ENCODE measurements at regions not wholly inside any gene's neighbourhood (a gene's known extent, or its start where the extent isn't known, plus 50 kb on each side); places are given as distances from the start of the nearest gene placed in this dataset.
"Not testable (repeated sequence)": the region's sequence is repeated elsewhere in the genome, so short reads cannot be mapped to it uniquely, and the experiment has no call there.

DNA sequence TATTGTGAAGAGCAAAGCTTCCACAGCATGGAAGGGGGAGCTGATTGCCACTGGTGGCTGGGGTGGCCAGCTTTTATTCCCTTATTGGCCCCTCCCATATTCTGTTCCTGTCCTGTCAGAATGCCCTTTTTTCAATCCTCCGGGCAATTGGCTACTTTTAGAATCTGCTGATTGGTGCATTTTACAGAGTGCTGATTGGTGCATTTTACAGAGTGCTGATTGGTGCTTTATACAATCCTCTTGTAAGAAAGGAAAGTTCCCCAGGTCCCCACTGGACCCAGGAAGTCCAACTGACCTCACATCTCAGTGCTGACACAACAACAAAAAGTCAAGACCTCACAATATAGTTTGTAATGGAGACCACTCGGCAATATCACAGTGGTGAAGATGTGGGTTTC lies 195.0 kb downstream of the SPATA31A6 start:
- no peak for DNase-seq

DNA sequence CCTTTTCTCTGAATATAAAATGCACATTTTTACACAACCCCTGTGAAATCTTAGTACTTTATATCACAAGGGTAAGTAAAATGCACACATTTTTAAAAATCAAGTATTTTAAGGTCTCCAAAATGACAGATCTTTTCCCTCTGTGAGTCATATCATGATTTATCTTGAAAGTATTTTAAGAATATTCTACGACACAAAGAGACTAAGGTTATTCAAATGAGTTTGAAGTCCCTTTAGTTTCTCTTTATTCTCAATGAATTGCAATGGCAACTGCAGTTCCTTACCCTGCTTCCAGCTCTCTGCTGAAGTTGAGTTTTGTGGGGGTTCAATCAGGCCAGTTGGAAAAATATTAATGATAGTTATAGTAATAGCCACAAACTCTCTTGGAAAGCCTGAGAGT lies 196.1 kb downstream of the SPATA31A6 start:
- DNase-seq, result not testable (repeated sequence)

DNA sequence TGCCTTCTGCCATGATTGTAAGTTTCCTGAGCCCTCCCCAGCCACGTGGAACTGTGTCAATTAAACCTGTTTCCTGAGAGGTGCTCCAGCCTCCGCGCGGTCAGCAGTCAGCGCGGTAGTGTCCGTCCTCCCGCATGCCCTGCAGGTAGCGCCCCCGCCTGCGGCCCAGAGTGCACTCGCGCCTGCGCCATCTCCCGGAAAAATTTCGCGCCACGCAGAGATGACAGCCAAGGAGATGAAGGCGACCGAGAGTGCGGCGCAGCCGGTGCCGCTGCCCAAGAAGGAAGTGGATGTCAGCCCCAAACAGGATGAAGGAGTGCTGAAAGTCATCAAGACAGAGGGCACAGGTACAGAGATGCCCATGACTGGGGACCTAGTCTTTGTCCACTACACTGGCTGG lies 201.1 kb downstream of the SPATA31A6 start:
- DNase-seq, result not testable (repeated sequence)

DNA sequence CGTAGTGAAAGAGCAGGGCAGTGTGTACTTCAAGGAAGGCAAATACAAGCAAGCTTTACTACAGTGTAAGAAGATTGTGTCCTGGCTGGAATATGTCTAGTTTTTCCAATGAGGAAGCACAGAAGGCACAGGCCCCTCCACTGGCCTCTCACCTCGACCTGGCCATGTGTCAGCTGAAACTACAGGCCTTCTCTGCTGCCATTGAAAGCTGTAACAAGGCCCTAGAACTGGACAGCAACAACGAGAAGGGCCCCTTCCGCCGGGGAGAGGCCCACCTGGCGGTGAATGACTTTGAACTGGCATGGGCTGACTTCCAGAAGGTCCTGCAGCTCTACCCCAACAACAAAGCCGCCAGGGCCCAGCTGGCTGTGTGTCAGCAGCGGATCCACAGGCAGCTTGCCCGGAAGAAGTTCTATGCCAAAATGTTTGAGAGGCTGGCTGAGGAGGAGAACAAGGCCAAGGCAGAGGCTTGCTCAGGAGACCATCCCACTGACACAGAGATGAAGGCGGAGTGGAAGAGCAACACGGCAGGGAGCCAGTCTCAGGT lies 202.2 kb downstream of the SPATA31A6 start:
- DNase-seq, result not testable (repeated sequence)

DNA sequence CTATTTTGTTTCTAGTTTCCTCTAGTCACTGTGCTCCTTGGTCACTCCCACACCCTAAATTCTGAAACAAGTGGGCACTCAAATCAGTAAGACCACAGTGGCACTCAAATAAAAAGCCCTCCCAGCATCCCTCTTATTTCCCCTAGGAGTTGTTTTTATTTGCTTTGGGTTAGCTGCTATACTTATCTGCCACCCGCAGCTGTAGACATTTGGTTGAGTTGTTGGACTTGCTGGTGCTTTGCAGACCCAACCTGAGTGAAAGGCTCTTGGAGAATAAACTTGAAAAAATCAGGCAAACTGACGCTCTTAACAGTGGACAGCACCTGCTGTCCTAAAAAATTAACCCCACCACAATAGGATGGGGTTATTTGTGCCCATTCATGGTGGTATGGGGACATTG lies 203.0 kb downstream of the SPATA31A6 start:
- DNase-seq, result no peak

DNA sequence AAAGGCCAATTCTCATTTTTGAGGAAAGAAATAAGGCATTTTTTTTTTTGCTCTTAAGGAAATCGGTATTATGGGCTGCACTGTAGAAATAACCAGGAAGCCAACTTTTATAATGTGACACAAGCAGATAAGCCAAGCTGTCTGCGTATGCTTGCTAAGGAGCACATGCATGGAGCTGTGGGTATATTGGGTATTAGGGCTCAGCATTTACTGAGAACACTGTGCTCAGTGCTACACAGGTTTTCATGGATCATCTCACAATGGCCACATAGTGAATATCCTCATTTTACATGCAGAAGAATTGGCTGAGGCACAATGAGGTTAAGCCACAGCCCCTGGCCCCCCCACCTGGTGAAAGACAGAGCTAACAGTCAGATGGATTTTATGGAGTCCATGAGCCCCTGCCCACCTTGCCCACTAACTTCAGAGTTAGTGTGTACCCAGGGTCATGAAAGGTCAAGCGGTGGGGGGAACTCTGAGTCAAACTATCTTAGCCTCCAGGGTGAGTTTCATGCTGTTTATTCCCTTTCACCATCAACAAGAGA lies 204.8 kb downstream of the SPATA31A6 start:
- DNase-seq, result no peak

DNA sequence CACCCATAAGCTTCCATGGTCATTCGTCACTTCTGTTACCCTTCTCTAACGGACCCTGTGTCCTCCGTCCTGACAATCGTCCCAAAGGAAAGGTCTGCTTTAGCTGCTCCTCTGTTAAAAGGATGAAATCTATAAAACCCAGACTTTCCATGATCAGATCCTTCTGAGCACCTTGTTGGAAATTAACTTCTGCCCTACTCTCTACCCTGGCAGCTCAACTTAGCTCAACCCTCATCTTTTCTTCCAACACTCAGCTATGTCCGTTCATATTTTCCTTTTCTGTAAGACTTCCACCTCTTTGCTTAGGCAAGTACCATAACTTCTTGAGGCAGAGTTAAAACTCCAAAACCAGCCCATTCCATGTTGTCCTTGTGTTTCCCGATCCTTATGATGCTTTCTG lies 205.4 kb downstream of the SPATA31A6 start:
- no peak for DNase-seq

DNA sequence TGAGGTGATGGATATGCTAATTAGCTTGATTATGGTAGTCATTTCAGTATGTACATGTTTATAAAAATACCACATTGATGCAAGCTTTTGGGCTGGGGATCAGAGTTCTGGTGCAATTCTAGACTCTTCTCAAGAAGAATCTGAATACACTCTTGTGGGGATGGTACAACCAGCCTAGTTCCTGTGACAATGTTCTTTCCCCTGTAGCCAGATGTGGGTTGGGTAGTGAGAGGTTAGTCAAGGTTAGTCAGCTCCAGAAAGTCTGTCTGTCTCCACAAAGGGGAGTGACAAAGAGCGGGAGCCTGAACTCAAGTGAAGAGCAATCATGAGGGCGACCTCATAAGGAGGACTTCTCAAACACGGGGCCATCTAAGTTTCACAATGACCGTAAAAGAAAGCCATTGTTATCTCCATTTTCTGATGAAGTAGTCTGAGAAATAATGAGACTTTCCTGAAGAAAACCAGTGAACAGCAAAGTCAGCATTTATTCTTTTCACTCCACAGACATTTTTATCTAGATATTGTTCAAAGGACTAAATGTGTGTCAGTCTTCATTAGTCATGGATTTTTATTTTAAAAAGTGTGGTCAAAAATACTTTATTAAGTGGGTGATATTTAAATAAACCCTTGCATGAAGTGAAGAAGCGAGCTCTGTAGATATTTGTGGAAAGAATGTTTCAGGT lies 209.5 kb downstream of the SPATA31A6 start:
- DNase-seq, result not testable (repeated sequence)

DNA sequence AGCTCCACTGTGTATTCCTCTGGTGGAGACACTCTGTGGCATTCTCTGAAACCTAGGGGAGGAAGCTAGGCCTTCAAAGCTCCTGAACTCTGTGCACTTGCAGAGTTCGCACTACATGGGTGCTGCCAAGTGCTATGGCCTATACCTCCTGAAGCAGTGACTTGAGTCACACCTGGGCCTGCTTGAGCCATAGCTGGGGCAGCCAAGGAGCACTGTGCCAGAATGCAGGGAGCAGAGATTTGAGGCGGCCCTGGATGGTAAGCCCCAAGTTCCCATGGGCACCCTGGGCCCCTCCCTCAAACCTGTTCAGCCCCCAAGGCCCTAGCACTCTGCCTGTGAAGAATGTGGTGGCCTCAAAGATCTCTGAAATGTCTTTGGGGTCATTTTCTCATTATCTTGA lies 212.9 kb downstream of the SPATA31A6 start:
- no peak for DNase-seq

DNA sequence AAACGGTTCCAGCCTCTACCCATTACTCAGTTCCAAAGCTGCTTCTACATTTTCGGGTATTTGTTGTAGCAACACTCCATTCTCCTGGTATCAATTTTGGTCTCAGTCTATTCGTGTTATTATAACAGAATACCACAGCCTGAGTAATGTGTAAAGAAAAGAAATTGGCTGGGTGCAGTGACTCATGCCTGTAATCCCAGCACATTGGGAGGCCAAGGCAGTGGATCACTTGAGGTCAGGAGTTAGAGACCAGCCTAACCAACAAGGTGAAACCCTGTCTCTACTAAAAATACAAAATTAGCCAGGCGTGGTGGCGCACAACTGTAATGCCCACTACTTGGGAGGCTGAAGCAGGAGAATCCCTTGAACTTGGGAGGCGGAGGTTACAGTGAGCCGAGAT lies 213.9 kb downstream of the SPATA31A6 start:
- not testable (repeated sequence) for DNase-seq

DNA sequence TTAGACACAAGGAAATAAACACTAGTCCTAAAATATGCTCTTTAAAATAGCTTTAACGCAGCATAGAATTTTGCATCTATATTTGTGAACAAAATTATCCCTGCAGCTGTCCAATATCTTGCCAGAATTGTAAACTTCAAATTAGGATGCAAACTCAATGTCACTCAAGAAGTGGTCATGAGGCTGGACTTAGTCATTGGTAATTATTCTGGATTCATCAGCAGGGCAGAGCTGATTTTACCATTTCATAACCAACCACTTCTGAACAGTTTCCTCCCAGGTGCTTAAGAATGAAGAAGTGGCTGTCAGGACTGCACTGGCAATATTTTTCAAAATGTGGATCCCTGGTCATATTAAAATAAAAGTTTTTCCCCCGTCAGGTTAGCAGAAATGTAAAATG lies 219.5 kb downstream of the SPATA31A6 start:
- DNase-seq, result not testable (repeated sequence)

DNA sequence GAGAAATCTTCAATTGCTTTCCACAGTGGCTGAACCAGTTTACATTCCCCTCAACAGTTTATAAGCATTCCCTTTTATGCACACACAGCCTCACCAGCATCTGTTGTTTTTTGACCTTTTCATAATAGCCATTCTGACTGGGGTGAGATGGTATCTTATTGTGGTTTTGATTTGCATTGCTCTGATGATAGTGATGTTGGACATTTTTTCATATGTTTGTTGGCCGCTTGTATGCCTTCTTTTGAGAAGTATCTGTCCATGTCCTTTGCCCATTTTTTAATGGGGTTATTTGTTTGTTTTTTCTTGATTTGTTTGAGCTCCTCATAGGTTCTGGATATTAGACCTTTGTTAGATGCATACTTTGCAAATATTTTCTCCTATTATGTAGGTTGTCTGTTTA lies 226.1 kb downstream of the SPATA31A6 start:
- DNase-seq, result not testable (repeated sequence)

DNA sequence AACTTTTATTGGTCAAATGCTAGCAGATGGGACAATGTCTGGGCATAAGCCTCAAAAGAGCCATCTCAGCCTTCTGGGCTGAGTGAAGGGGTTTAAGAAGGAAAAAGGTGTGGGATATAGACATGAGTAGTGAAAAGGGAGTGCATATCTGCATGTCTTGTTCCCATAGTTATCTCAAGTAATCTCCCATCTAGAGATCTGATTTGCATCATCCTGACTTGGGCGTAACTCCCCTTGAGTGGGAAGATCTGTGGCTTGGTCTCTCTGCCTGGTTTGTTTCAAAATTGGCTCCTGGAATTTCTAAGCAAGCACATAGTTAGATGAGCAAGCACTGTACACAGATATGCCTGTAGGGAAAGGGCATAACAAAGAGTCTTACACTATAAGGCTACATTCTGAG lies 228.9 kb downstream of the SPATA31A6 start:
- not testable (repeated sequence) for DNase-seq

DNA sequence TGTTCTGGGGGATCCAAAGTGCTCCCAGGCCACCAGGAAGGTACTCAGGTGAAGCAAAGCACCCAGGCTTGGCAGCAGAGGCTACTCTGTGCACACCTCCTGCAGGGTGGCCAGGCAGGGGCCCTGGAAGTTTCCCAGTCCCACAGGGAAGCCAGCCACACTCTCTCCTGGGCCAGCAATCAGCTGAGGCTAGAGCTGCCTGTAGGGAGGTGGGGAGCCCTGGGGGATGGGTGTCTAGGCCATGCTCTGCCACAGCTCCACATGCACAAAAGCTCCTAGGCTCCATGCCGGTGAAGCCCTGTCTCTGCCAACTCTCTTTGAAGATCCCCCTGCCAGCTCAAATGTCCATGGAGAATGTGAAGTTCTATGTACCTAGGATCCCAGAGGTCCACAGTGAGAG lies 231.4 kb downstream of the SPATA31A6 start:
- DNase-seq, result not testable (repeated sequence)

DNA sequence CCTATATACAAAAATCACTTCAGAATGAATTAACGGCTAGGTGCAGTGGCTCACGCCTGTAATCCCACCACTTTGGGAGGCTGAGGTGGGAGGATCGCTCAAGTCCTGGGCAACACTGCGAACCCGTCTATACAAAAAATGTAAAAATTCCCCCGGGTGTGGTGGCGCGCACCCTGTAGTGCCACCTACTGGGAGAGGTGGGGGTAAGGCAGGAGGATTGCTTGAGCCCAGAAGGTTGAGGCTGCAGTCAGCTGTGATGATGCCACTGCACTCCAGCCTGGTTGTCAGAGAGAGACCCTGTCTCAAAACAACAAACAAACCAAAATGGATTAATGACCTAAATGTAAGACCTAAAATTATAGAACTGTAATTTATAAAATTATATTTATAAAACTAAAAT lies 236.2 kb downstream of the SPATA31A6 start:
- not testable (repeated sequence) for DNase-seq

DNA sequence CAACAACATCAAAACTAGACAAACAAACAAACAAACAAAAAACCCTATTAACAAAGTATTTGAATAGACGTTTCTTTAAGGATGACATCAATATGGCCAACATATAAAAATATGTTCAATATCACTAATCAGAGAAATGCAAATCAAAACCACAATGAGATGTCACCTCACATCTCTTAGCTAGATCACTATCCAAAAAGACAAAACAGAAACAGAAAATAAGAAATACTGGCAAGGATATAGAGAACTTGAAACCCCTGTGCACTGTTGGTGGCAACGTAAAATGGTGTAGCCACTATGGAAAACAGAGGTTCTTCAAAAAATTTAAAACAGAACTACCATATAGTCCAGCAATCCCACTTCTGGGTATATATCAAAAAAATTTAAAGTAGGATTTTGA lies 236.9 kb downstream of the SPATA31A6 start:
- not testable (repeated sequence) for DNase-seq

DNA sequence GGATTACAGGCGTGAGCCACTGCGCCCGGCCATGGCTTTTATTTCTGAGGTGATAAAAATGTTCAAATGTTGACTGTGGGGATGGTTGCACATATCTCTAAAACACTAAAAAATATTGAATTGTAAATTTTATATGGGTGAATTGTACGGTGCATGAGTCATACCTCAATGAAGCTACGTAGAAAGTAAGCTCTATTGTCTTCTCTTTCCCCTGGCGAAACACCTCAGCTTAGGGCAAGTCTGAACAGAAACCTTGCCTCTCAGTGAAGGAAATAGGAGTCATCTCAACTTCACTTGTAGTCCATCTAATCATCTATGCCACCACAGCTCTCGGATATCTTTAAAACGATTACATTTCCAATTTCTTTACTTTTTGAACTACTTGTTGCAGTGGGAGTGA lies 238.2 kb downstream of the SPATA31A6 start:
- DNase-seq, result not testable (repeated sequence)

DNA sequence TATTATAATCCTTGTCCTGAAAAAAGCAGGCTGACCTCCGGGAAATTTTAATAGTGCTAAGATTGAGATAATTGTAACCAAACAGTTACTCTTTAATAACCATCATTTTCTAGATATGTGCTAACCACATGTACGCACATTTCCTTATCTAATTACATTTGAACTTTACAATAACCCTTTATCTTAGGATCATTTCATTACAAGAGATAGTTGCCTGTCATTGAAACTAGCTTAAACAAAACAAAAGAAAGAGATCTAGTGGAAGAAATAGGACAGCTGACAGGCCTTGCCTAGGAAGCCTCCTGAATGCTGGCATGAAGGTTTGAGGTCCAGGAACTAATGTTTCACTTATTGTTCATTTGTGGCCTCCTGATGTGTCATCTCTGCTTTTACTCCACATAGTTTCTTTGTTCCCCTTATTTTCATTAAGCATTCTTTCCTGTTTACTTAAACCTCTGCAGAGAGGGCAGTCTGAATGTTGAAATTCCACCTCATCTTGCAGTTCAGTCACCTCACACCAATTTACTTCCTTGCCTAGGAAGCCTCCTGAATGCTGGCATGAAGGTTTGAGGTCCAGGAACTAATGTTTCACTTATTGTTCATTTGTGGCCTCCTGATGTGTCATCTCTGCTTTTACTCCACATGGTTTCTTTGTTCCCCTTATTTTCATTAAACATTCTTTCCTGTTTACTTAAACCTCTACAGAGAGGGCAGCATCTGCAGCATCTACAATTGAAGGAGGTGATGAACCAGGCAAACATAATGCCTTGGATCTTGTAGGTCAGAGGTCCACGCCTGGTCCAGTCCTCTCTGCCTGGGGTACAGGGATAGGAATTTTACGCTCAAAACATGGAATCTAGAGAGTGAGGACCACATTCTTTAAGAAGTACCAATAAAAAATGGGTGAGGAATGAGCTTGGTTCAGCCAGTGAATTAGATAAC lies 247.5 kb downstream of the SPATA31A6 start:
- DNase-seq, result not testable (repeated sequence)

DNA sequence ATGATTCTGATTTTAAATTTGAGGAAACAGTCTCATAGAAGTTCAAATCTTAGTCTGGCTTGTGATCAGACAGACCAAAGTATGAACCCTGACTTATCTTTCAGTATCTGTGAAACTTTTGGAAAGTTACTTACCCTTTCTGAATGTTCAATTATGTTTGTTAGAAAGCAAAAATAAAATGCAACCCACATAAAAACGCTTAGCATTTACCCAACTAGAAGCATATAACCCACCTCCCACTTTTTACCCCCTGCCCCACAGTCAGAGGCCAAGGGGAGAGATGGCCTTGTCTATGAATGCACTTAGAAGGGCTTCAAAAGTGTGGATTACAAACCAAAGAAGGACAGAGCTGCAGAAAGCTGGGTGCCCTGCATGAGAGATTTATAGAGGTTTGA lies 248.2 kb downstream of the SPATA31A6 start:
- DNase-seq, result not testable (repeated sequence)

DNA sequence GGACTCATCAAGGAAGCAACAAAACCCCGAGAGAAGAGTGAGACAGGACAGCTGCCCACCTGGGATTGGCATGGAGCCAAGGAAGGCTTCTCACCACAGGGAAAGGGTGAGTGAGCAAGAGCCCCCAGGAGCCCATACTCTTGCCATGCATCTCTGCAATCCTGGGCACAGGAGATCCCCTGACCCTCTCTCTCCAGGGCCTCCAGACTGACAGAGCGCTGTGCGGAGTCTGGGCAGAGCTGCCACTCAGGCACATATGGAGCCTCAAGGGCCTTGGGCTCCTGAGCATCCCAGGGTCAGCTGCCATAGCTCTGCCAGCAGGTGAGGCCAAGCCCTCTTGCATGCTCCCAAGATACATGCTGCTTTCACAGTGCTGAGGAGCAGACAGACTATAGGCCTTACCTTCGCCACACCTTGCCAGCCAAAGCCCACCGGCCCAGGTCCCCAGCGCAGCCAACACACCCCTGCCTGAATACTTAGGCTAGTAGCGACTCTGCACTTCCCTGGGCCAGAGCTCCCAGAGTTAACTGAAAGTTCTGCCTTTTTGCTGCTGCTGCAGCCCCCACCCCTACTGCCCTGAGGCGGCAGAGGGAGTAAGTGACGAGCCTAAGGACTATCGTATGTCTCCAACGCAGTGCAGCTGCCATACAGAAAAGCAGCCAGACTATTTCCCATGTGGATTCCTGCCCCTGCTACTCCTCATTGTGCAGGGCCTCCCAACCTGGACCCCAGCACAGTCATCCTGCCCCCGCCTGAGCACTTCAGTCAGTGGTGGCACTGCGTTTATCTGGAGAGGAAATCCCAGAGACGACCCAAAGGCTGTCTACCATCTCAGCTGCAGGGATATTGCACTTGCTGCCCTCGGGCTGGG lies 251.6 kb downstream of the SPATA31A6 start:
- DNase-seq, result not testable (repeated sequence)

DNA sequence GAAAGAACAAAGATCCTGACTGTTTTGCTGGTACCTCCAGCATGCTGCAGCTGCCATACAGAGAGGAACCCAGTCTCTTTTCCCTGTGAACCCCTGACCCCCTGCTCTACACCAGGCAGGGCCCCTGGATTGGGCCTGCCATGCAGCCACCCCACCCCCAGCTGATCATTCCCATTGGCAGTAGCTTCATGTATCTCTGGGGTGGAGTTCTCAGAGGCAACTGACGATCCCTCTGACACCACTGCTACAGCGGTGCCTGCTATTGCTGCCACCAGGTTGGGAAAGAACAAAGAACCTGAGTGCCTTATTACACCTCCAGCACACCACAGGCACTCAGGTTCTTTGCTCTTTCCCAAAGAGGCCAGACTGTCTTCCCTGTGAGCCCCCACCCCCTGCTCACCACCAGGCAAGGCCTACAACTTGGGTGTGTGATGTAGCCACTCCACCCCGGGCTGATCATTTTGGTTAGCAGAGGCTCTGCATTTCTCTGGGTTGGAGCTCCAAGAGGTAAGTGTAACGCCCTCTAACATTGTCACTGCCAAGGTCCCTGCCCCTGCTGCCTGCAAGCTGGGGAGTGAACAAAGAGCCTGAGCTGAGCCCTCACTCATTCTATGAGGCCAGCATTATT lies 252.4 kb downstream of the SPATA31A6 start:
- not testable (repeated sequence) for DNase-seq
